ENCODE measurements at regions not wholly inside any gene's neighbourhood (a gene's known extent, or its start where the extent isn't known, plus 50 kb on each side); places are given as distances from the start of the nearest gene placed in this dataset.
A peak's percentile ranks its signal among the peaks of the same experiment; 100 is the strongest.

- Histone ChIP-seq H3K27me3 (ENCODE audit: control insufficient read depth, insufficient read depth, low read length) (no peaks in the 10 kb centered on the region), H3K36me3 (ENCODE audit: control insufficient read depth, insufficient read depth, low read length) (no peaks in the 10 kb centered on the region), H3K4me1 (ENCODE audit: control insufficient read depth, insufficient read depth, low read length) (no peaks in the 10 kb centered on the region), H3K9me3 (ENCODE audit: control insufficient read depth, insufficient read depth, low read length) (no peaks in the 10 kb centered on the region), H3K27ac (ENCODE audit: low read depth, low read length) (no peak overlapping the region), H3K4me3 (ENCODE audit: low read depth, low read length) (no peak overlapping the region)
- peak in 2 of 6 donors; percentile 23 to 74 for DNase-seq (ENCODE audit: low read depth in 4 of 6, low spot score in 6 of 6)
- 33% methylated on average over 2 of the region's 5 CpGs for WGBS (ENCODE audit: insufficient coverage)
Measured at GRCh38 chr11:131168839-131169713, 201.3 kb upstream of the NTM start.

GRCh38 chr11:131172011-131172410 lies 198.4 kb upstream of the NTM start:
- H3K27ac ChIP-seq (ENCODE audit: low read depth, low read length): no peak overlapping the region
- DNase-seq (ENCODE audit: low read depth in 4 of 6, low spot score in 6 of 6): no peak
- 83% methylated on average over 1 of the region's 2 CpGs for WGBS (ENCODE audit: insufficient coverage)
- no peaks in the 10 kb centered on the region for H3K4me1 ChIP-seq (ENCODE audit: control insufficient read depth, insufficient read depth, low read length)
- no peaks in the 10 kb centered on the region for H3K9me3 ChIP-seq (ENCODE audit: control insufficient read depth, insufficient read depth, low read length)
- no peaks in the 10 kb centered on the region for H3K36me3 ChIP-seq (ENCODE audit: control insufficient read depth, insufficient read depth, low read length)
- H3K4me3 ChIP-seq (ENCODE audit: low read depth, low read length): no peak overlapping the region
- H3K27me3 ChIP-seq (ENCODE audit: control insufficient read depth, insufficient read depth, low read length): no peaks in the 10 kb centered on the region

GRCh38 chr11:131178020-131178419 lies 192.4 kb upstream of the NTM start:
- WGBS (ENCODE audit: insufficient coverage): 85% methylated on average over 5 of the region's 11 CpGs
- no peak overlapping the region for H3K4me3 ChIP-seq (ENCODE audit: low read depth, low read length)
- no peaks in the 10 kb centered on the region for H3K9me3 ChIP-seq (ENCODE audit: control insufficient read depth, insufficient read depth, low read length)
- no peaks in the 10 kb centered on the region for H3K36me3 ChIP-seq (ENCODE audit: control insufficient read depth, insufficient read depth, low read length)
- no peak for DNase-seq (ENCODE audit: low read depth in 4 of 6, low spot score in 6 of 6)
- H3K4me1 ChIP-seq (ENCODE audit: control insufficient read depth, insufficient read depth, low read length): no peaks in the 10 kb centered on the region
- H3K27me3 ChIP-seq (ENCODE audit: control insufficient read depth, insufficient read depth, low read length): no peaks in the 10 kb centered on the region
- no peak overlapping the region for H3K27ac ChIP-seq (ENCODE audit: low read depth, low read length)

- Histone ChIP-seq H3K4me1 (ENCODE audit: control insufficient read depth, insufficient read depth, low read length) (no peaks in the 10 kb centered on the region), H3K9me3 (ENCODE audit: control insufficient read depth, insufficient read depth, low read length) (no peaks in the 10 kb centered on the region), H3K27me3 (ENCODE audit: control insufficient read depth, insufficient read depth, low read length) (no peaks in the 10 kb centered on the region), H3K4me3 (ENCODE audit: low read depth, low read length) (no peak overlapping the region), H3K36me3 (ENCODE audit: control insufficient read depth, insufficient read depth, low read length) (no peaks in the 10 kb centered on the region), H3K27ac (ENCODE audit: low read depth, low read length) (no peak overlapping the region)
- 50% methylated on average over 1 of the region's 3 CpGs for WGBS (ENCODE audit: insufficient coverage)
- DNase-seq (ENCODE audit: low read depth in 4 of 6, low spot score in 6 of 6): no peak
Measured at GRCh38 chr11:131178596-131178995, 191.8 kb upstream of the NTM start.

GRCh38 chr11:131179836-131180235 lies 190.6 kb upstream of the NTM start:
- Histone ChIP-seq H3K4me3 (ENCODE audit: low read depth, low read length) (no peak overlapping the region), H3K27ac (ENCODE audit: low read depth, low read length) (no peak overlapping the region), H3K27me3 (ENCODE audit: control insufficient read depth, insufficient read depth, low read length) (no peaks in the 10 kb centered on the region), H3K36me3 (ENCODE audit: control insufficient read depth, insufficient read depth, low read length) (no peaks in the 10 kb centered on the region), H3K9me3 (ENCODE audit: control insufficient read depth, insufficient read depth, low read length) (no peaks in the 10 kb centered on the region), H3K4me1 (ENCODE audit: control insufficient read depth, insufficient read depth, low read length) (no peaks in the 10 kb centered on the region)
- no peak for DNase-seq (ENCODE audit: low read depth in 4 of 6, low spot score in 6 of 6)
- 84% methylated on average over 3 of the region's 4 CpGs for WGBS (ENCODE audit: insufficient coverage)

GRCh38 chr11:131185915-131186314 lies 184.5 kb upstream of the NTM start:
- Histone ChIP-seq H3K4me3 (ENCODE audit: low read depth, low read length) (no peak overlapping the region), H3K36me3 (ENCODE audit: control insufficient read depth, insufficient read depth, low read length) (no peaks in the 10 kb centered on the region), H3K27ac (ENCODE audit: low read depth, low read length) (no peak overlapping the region), H3K9me3 (ENCODE audit: control insufficient read depth, insufficient read depth, low read length) (no peaks in the 10 kb centered on the region), H3K27me3 (ENCODE audit: control insufficient read depth, insufficient read depth, low read length) (no peaks in the 10 kb centered on the region), H3K4me1 (ENCODE audit: control insufficient read depth, insufficient read depth, low read length) (peaks cover 6% of the 10 kb centered on the region)
- no peak for DNase-seq (ENCODE audit: low read depth in 4 of 6, low spot score in 6 of 6)
- 56% methylated on average over 2 of the region's 3 CpGs for WGBS (ENCODE audit: insufficient coverage)

GRCh38 chr11:131186629-131187101 lies 183.8 kb upstream of the NTM start:
- Histone ChIP-seq H3K9me3 (ENCODE audit: control insufficient read depth, insufficient read depth, low read length) (no peaks in the 10 kb centered on the region), H3K36me3 (ENCODE audit: control insufficient read depth, insufficient read depth, low read length) (no peaks in the 10 kb centered on the region), H3K27me3 (ENCODE audit: control insufficient read depth, insufficient read depth, low read length) (no peaks in the 10 kb centered on the region), H3K4me1 (ENCODE audit: control insufficient read depth, insufficient read depth, low read length) (peaks cover 6% of the 10 kb centered on the region), H3K27ac (ENCODE audit: low read depth, low read length) (no peak overlapping the region), H3K4me3 (ENCODE audit: low read depth, low read length) (no peak overlapping the region)
- DNase-seq (ENCODE audit: low read depth in 4 of 6, low spot score in 6 of 6): peak in 2 of 6 donors; percentile 31 to 53
- WGBS (ENCODE audit: insufficient coverage): 40% methylated on average over 6 of the region's 10 CpGs

GRCh38 chr11:131190446-131190845 lies 180.0 kb upstream of the NTM start:
- H3K36me3 ChIP-seq (ENCODE audit: control insufficient read depth, insufficient read depth, low read length): no peaks in the 10 kb centered on the region
- H3K4me3 ChIP-seq (ENCODE audit: low read depth, low read length): no peak overlapping the region
- no peak for DNase-seq (ENCODE audit: low read depth in 4 of 6, low spot score in 6 of 6)
- WGBS (ENCODE audit: insufficient coverage): 100% methylated on average over 3 of the region's 5 CpGs
- peaks cover 6% of the 10 kb centered on the region for H3K4me1 ChIP-seq (ENCODE audit: control insufficient read depth, insufficient read depth, low read length)
- peaks cover 3% of the 10 kb centered on the region for H3K27me3 ChIP-seq (ENCODE audit: control insufficient read depth, insufficient read depth, low read length)
- no peak overlapping the region for H3K27ac ChIP-seq (ENCODE audit: low read depth, low read length)
- no peaks in the 10 kb centered on the region for H3K9me3 ChIP-seq (ENCODE audit: control insufficient read depth, insufficient read depth, low read length)

GRCh38 chr11:131191606-131192005 lies 178.8 kb upstream of the NTM start:
- no peaks in the 10 kb centered on the region for H3K36me3 ChIP-seq (ENCODE audit: control insufficient read depth, insufficient read depth, low read length)
- H3K27me3 ChIP-seq (ENCODE audit: control insufficient read depth, insufficient read depth, low read length): peaks cover 3% of the 10 kb centered on the region
- peaks cover 12% of the 10 kb centered on the region for H3K4me1 ChIP-seq (ENCODE audit: control insufficient read depth, insufficient read depth, low read length)
- H3K9me3 ChIP-seq (ENCODE audit: control insufficient read depth, insufficient read depth, low read length): no peaks in the 10 kb centered on the region
- H3K4me3 ChIP-seq (ENCODE audit: low read depth, low read length): no peak overlapping the region
- WGBS (ENCODE audit: insufficient coverage): no CpG with 5 or more reads among the region's 4 CpGs
- H3K27ac ChIP-seq (ENCODE audit: low read depth, low read length): no peak overlapping the region
- peak in 1 of 6 donors; percentile 65 for DNase-seq (ENCODE audit: low read depth in 4 of 6, low spot score in 6 of 6)

GRCh38 chr11:131192628-131193027 lies 177.8 kb upstream of the NTM start:
- WGBS (ENCODE audit: insufficient coverage): 73% methylated on average over 8 of the region's 12 CpGs
- H3K4me3 ChIP-seq (ENCODE audit: low read depth, low read length): no peak overlapping the region
- no peaks in the 10 kb centered on the region for H3K36me3 ChIP-seq (ENCODE audit: control insufficient read depth, insufficient read depth, low read length)
- H3K27ac ChIP-seq (ENCODE audit: low read depth, low read length): no peak overlapping the region
- DNase-seq (ENCODE audit: low read depth in 4 of 6, low spot score in 6 of 6): no peak
- H3K9me3 ChIP-seq (ENCODE audit: control insufficient read depth, insufficient read depth, low read length): no peaks in the 10 kb centered on the region
- H3K27me3 ChIP-seq (ENCODE audit: control insufficient read depth, insufficient read depth, low read length): peaks cover 3% of the 10 kb centered on the region
- peaks cover 17% of the 10 kb centered on the region for H3K4me1 ChIP-seq (ENCODE audit: control insufficient read depth, insufficient read depth, low read length)
